BE2C (cell line): ENCODE measurements at regions not wholly inside any gene's neighbourhood (a gene's known extent, or its start where the extent isn't known, plus 50 kb on each side); places are given as distances from the start of the nearest gene placed in this dataset.

Experiments
- DNase-seq: peaks from one replicate; pipeline ENCODE4 v3.0.0-alpha.2; 2020
- H3K27me3 ChIP-seq: fragments of 250-450 bp; sonication (Bioruptor Pico); 2 replicates; pipeline ENCODE4 v1.5.1; 2020; ENCODE audit warnings: mild to moderate bottlenecking
- H3K36me3 ChIP-seq: fragments of 250-450 bp; sonication (Bioruptor Pico); 2 replicates; pipeline ENCODE4 v1.5.1; 2020; ENCODE audit warnings: mild to moderate bottlenecking
- H3K4me1 ChIP-seq: fragments of 250-450 bp; sonication (Bioruptor Pico); 2 replicates; pipeline ENCODE4 v1.5.1; 2020
- H3K4me3 ChIP-seq: 2 replicates; pipeline ENCODE4 v1.5.1; 2011; ENCODE audit warnings: low read depth, low read length
- H3K9me3 ChIP-seq: fragments of 250-450 bp; sonication (Bioruptor Pico); 2 replicates; pipeline ENCODE4 v1.5.1; 2020
- CTCF ChIP-seq: IDR thresholded peaks from 2 replicates; pipeline ENCODE4 v1.5.1; 2012; ENCODE audit warnings: mild to moderate bottlenecking, low read depth, low read length

DNA sequence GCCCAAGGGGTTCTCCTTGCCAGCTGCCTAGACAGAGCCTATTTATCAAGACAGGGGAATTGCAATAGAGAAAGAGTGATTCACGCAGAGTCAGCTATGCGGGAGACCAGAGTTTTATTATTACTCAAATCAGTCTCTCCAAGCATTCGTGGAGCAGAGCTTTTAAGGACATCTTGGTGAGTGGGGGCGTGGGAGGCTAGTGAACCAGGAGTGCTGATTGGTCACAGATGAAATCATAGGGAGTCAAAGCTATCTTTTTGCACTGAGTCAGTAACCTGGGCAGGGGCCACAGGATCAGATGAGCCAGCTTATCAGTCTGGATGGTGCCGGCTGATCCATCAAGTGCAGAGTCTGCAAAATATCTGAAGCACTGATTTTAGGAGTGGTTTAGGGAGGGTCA is 64.8 kb upstream of the MRPS6 start:
- Histone ChIP-seq H3K4me1 (no peaks in the 10 kb centered on the region; the same call in 1 of the 2 replicates), H3K9me3 (no peaks in the 10 kb centered on the region; the same call in 1 of the 2 replicates), H3K36me3 (no peaks in the 10 kb centered on the region), H3K27me3 (peaks cover 3% of the 10 kb centered on the region; the same call in 1 of the 2 replicates), H3K4me3 (no peak overlapping the region)
- TF ChIP-seq CTCF = no peak
- no peak for DNase-seq

GRCh38 chr21:34006611-34007168 is 66.7 kb upstream of the MRPS6 start:
- no peaks in the 10 kb centered on the region for H3K36me3 ChIP-seq
- H3K4me3 ChIP-seq = no peak overlapping the region
- no peaks in the 10 kb centered on the region; the same call in none of the 2 replicates for H3K9me3 ChIP-seq
- no peak for TF ChIP-seq CTCF
- H3K27me3 ChIP-seq = peaks cover 3% of the 10 kb centered on the region; the same call in 1 of the 2 replicates
- H3K4me1 ChIP-seq = no peaks in the 10 kb centered on the region; the same call in 1 of the 2 replicates
- no peak for DNase-seq

DNA sequence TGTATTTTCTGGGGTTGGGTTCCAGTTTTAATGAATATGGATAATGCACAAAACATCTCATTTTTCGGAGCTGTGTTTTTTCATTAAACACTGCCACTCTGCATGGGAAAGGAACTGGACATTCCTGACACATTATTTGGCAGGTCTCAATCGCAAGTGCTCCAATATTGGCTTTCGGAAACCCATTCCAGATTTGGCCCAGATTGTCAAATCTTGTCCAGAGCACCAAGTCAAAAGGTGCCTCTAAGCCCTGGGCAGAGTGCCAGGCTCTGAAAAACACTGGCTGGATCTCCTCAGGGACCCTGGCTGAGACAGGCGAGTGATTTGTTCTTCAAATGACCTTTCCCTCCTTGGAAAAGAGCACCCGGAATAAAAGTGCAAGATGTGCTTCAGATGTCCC is 68.4 kb upstream of the MRPS6 start:
- H3K36me3 ChIP-seq = no peaks in the 10 kb centered on the region
- H3K9me3 ChIP-seq = no peaks in the 10 kb centered on the region; the same call in none of the 2 replicates
- TF ChIP-seq CTCF = no peak
- DNase-seq = no peak
- no peak overlapping the region for H3K4me3 ChIP-seq
- H3K27me3 ChIP-seq = peaks cover 3% of the 10 kb centered on the region; the same call in 1 of the 2 replicates
- H3K4me1 ChIP-seq = no peaks in the 10 kb centered on the region; the same call in 1 of the 2 replicates

DNA sequence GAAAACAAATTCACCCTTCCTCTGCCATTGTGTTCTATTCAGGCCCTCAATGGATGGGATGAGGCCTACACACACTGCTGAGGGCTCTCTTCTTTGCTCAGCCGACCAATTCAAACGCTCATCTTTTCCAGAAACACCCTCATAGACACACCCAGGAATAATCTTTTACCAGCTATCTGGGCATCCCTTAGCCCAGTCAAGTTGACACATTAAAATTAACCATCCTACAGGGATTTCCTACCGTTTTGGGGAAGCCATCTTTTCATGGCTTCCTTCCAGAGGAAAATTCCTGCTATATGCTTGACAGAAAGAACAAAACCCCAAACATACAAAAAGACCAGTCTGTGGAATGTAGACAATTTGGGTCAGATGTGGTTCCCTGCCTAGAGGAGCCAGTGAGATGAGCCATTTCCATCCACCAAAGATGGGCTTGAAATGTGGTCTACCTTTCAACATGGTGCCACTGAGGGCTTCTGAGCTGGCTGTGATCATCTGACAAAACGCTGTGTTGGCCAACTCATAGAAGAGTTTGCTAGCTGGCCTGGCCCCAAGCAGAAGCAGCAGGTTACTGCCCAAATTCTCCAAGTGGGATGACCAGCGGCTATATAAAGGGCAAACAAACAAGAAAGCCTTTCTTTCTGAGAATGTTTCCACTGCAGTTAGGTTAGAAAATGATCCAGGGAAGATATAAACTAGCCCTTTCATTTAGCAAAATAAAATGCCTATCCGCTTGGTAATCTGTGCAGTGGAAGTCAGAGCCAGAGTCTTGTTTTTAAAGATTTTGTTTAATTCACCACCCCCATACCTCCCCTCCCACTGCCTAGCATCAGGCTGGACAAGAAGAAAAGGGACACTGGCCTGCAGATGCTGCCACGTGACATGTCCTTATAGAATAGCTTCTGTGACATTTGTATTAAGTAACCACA is 69.1 kb upstream of the MRPS6 start:
- peaks cover 3% of the 10 kb centered on the region; the same call in 1 of the 2 replicates for H3K27me3 ChIP-seq
- no peaks in the 10 kb centered on the region for H3K36me3 ChIP-seq
- no peaks in the 10 kb centered on the region; the same call in 1 of the 2 replicates for H3K4me1 ChIP-seq
- H3K9me3 ChIP-seq = no peaks in the 10 kb centered on the region; the same call in none of the 2 replicates
- DNase-seq = no peak
- TF ChIP-seq CTCF = no peak
- no peak overlapping the region for H3K4me3 ChIP-seq

DNA sequence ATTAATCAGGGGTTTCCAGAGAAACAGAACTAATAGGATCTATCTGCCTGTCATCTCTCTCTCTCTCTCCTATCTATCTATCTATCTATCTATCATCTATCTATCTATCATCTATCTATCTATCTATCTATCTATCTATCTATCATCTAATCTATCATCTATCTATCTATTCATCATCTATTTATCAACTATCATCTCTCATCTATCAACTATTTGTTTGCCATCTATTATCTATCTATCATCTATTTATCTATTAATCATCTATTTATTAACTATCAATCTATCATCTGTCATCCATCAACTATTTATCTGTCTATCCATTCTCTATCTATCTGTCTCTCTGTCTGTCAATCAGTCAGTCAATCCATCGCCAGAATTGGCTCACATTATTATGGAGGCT is 70.0 kb upstream of the MRPS6 start:
- Histone ChIP-seq H3K36me3 (no peaks in the 10 kb centered on the region), H3K9me3 (no peaks in the 10 kb centered on the region; the same call in none of the 2 replicates), H3K4me1 (no peaks in the 10 kb centered on the region; the same call in 1 of the 2 replicates), H3K4me3 (no peak overlapping the region), H3K27me3 (peaks cover 3% of the 10 kb centered on the region; the same call in 1 of the 2 replicates)
- no peak for DNase-seq
- TF ChIP-seq CTCF = no peak
